K562 (cell line): ENCODE measurements at regions not wholly inside any gene's neighbourhood (a gene's known extent, or its start where the extent isn't known, plus 50 kb on each side); places are given as distances from the start of the nearest gene placed in this dataset.

Experiments
- ATAC-seq: fragments of 200-7000 bp; cut with Tn5 transposase; 3 replicates; pipeline ENCODE4 v1.9.1; 2020; ENCODE audit warnings: moderate library complexity
- BruUV-seq: library from RNA; stranded (reverse); fragments of 400-500 nt; replicated peaks from 2 replicates; lab custom pipeline; 2021; lab: Mats Ljungman, UMichigan
- CTCF ChIA-PET: fragments of 300-600 bp; formaldehyde crosslinking; extraction: SDS; loops from one replicate; lab custom pipeline; 2021; ENCODE audit warnings: low intra/inter-chr PET ratio; lab: Yijun Ruan, JAX
- POLR2A ChIA-PET: fragments of 300-600, 350-650 bp; sonication (Branson Sonifier 250); formaldehyde crosslinking; extraction: SDS; loops from one replicate; lab custom pipeline; 2021; ENCODE audit warnings: antibody characterized with exemption, inconsistent platforms; lab: Yijun Ruan, JAX
- DNase-seq, 4 experiments: peaks; one replicate each; pipeline versions ENCODE4 v3.0.0 to v3.0.0-alpha.2; 2011 to 2018; ENCODE audit warnings: low spot score in 3 of 4, mixed read lengths in 3 of 4; ENCODE audit errors: extremely low read depth in 1 of 4
- FAIRE-seq: peaks from 2 replicates; lab custom pipeline; 2011; peaks lifted over from hg19 to GRCh38; lab: Jason Lieb, UNC
- H2AFZ ChIP-seq: 2 replicates; pipeline ENCODE4 v1.6.0; 2011; ENCODE audit warnings: low read depth, low read length, control low read depth, inconsistent platforms
- H3K27ac ChIP-seq: fragments of 200-600 bp; 3 replicates; pipeline ENCODE4 v1.8.0; 2011; ENCODE audit warnings: low read depth, mild to moderate bottlenecking, control low read depth, inconsistent platforms, low read length, moderate library complexity, mixed read lengths; ENCODE audit errors: extremely low read depth
- H3K27me3 ChIP-seq, 2 experiments: fragments of 300-600 bp in 1 of 2; 2 replicates in 1 of 2; 3 replicates in 1 of 2; pipeline versions ENCODE4 v1.6.0 to v1.8.0; 2011; ENCODE audit warnings: inconsistent platforms in 2 of 2, low read length in 2 of 2, mild to moderate bottlenecking in 1 of 2, mixed read lengths in 1 of 2, moderate library complexity in 1 of 2; ENCODE audit not compliant: control insufficient read depth in 2 of 2, insufficient read depth in 2 of 2
- H3K36me3 ChIP-seq: fragments of 300-600 bp; 3 replicates; pipeline ENCODE4 v1.8.0; 2011; ENCODE audit warnings: mild to moderate bottlenecking, low read length, inconsistent platforms; ENCODE audit not compliant: control insufficient read depth, insufficient read depth
- H3K4me1 ChIP-seq, 2 experiments: fragments of 200-600 bp in 1 of 2; replicated peaks in 1 of 2; 2 replicates in 1 of 2; 3 replicates in 1 of 2; pipeline versions ENCODE4 v1.5.1 to v1.8.0; 2011; ENCODE audit warnings: inconsistent platforms in 2 of 2, low read length in 2 of 2, mild to moderate bottlenecking in 1 of 2, mixed read lengths in 1 of 2, moderate library complexity in 1 of 2; ENCODE audit not compliant: control insufficient read depth in 2 of 2, insufficient read depth in 2 of 2
- H3K4me2 ChIP-seq: 2 replicates; pipeline ENCODE4 v1.6.1; 2011; ENCODE audit warnings: low read length, control low read depth, inconsistent platforms, mixed read lengths; ENCODE audit not compliant: insufficient read depth
- H3K4me3 ChIP-seq: fragments of 200-600 bp; sonication (generic), shearing (Covaris generic); 2 replicates; pipeline ENCODE4 v1.5.1; 2016; ENCODE audit warnings: control low read depth, inconsistent platforms
- H3K79me2 ChIP-seq: fragments of 200-600 bp; 3 replicates; pipeline ENCODE4 v1.8.0; 2011; ENCODE audit warnings: low read length, inconsistent platforms; ENCODE audit not compliant: control insufficient read depth, insufficient read depth
- H3K9ac ChIP-seq, 2 experiments: 2 replicates each; pipeline versions ENCODE4 v1.6.0 to v1.6.1; 2011; ENCODE audit warnings: low read depth in 2 of 2, low read length in 2 of 2, control low read depth in 1 of 2, inconsistent platforms in 1 of 2, mild to moderate bottlenecking in 1 of 2, mixed read lengths in 1 of 2; ENCODE audit not compliant: insufficient read depth in 1 of 2
- H3K9me1 ChIP-seq: one replicate; pipeline ENCODE4 v1.6.0; 2011; ENCODE audit warnings: inconsistent platforms, mild to moderate bottlenecking, low read length, moderate library complexity; ENCODE audit not compliant: control insufficient read depth, insufficient read depth
- H3K9me3 ChIP-seq: replicated peaks from 2 replicates; pipeline ENCODE4 v1.5.1; 2011; ENCODE audit warnings: low read depth, low read length, inconsistent platforms; ENCODE audit not compliant: control insufficient read depth, insufficient read depth
- H4K20me1 ChIP-seq: replicated peaks from 2 replicates; pipeline ENCODE4 v1.6.1; 2011; ENCODE audit warnings: low read length, inconsistent platforms, mixed read lengths; ENCODE audit not compliant: control insufficient read depth, insufficient read depth
- ADNP ChIP-seq: fragments of 200-800 bp; sonication (Bioruptor generic); IDR thresholded peaks from 2 replicates; pipeline ENCODE4 v1.6.1; 2016; ENCODE audit warnings: missing genetic modification characterization, missing compliant biosample characterization
- BDP1 ChIP-seq: IDR thresholded peaks from 3 replicates; pipeline ENCODE4 v1.6.1; 2011; ENCODE audit not compliant: insufficient read length, insufficient read depth
- DACH1 ChIP-seq: fragments of 450-650 bp; IDR thresholded peaks from 2 replicates; pipeline ENCODE4 v1.6.1; 2018; ENCODE audit not compliant: partially characterized antibody
- FOXM1 ChIP-seq, 2 experiments: fragments of 450-650 bp in 1 of 2; sonication (generic) in 1 of 2; formaldehyde crosslinking in 1 of 2; IDR thresholded peaks; 2 replicates each; pipeline versions ENCODE4 v1.6.1 to v1.9.0; 2017 to 2022; ENCODE audit warnings: low read depth in 2 of 2, mild to moderate bottlenecking in 2 of 2, missing genetic modification reagents in 1 of 2, moderate library complexity in 1 of 2
- IFI16 ChIP-seq: fragments of 250-450 bp; sonication (Bioruptor Pico); IDR thresholded peaks from 2 replicates; pipeline ENCODE4 v2.1.2; 2022; ENCODE audit warnings: mild to moderate bottlenecking, inconsistent platforms
- KAT7 ChIP-seq: sonication (generic); formaldehyde crosslinking; IDR thresholded peaks from 2 replicates; pipeline ENCODE4 v1.8.0; 2022; ENCODE audit warnings: missing genetic modification reagents, mild to moderate bottlenecking, borderline replicate concordance
- KLF1 ChIP-seq: fragments of 450-650 bp; IDR thresholded peaks from 2 replicates; pipeline ENCODE4 v1.6.1; 2016; ENCODE audit warnings: missing genetic modification characterization, missing compliant biosample characterization
- ZKSCAN8 ChIP-seq: fragments of 200-800 bp; sonication (Bioruptor generic); IDR thresholded peaks from 2 replicates; pipeline ENCODE4 v1.6.1; 2016; ENCODE audit warnings: missing genetic modification characterization, missing compliant biosample characterization
- ZNF23 ChIP-seq: fragments of 250-450 bp; sonication (Bioruptor Pico); IDR thresholded peaks from 2 replicates; pipeline ENCODE4 v1.4.0; 2020; ENCODE audit warnings: mild to moderate bottlenecking
- ZNF280A ChIP-seq: fragments of 450-650 bp; IDR thresholded peaks from 2 replicates; pipeline ENCODE4 v1.6.1; 2018; ENCODE audit warnings: mild to moderate bottlenecking, low read depth; ENCODE audit not compliant: partially characterized antibody
- ZNF507 ChIP-seq: conservative IDR thresholded peaks from 2 replicates; pipeline ENCODE4 v1.6.1; 2017; ENCODE audit warnings: missing genetic modification characterization, missing compliant biosample characterization
- ZNF518B ChIP-seq: fragments of 250-450 bp; sonication (Bioruptor Pico); IDR thresholded peaks from 2 replicates; pipeline ENCODE4 v1.5.0; 2021; ENCODE audit warnings: mild to moderate bottlenecking, moderate library complexity
- ZNF644 ChIP-seq: fragments of 200-800 bp; sonication (Bioruptor generic); IDR thresholded peaks from 2 replicates; pipeline ENCODE4 v1.6.1; 2016; ENCODE audit warnings: low read depth, missing genetic modification characterization, missing compliant biosample characterization
- whole genome bisulfite sequencing: fragments of 100-300 bp; shearing (Covaris generic); methylation state at CpG from one replicate; pipeline ENCODE4 v1.1.6; 2016; ENCODE audit warnings: low coverage, mixed read lengths; ENCODE audit not compliant: insufficient coverage; ENCODE audit errors: missing lambda C conversion rate; 5-methylcytosine and 5-hydroxymethylcytosine counted together
- in situ Hi-C: fragments of 300-500 bp; cut with MboI; formaldehyde crosslinking; loops from 4 replicates; pipeline ENCODE4 v1.15.0; 2018; ENCODE audit warnings: inconsistent platforms, mixed read lengths
- intact Hi-C: fragments of 100-400 bp; cut with micrococcal nuclease; formaldehyde crosslinking; loops from 2 replicates; pipeline ENCODE4 v1.14.2; 2022

GRCh38 chrX:3407781-3408180, 61.3 kb upstream of the MXRA5 start:
- ATAC-seq (no peak), DNase-seq (no peak), FAIRE-seq (no peak)
- H3K4me1 ChIP-seq, result no peaks in the 10 kb centered on the region
- no peaks in the 10 kb centered on the region for H3K9me3 ChIP-seq
- BruUV-seq, result no TSS peak
- H3K9me1 ChIP-seq, result no peaks in the 10 kb centered on the region
- no peaks in the 10 kb centered on the region for H4K20me1 ChIP-seq
- 0% methylated on average over 2 of the region's 3 CpGs for WGBS
- no peak overlapping the region for H3K9ac ChIP-seq
- intact Hi-C loops (no loop called here), in situ Hi-C loops (no loop called here)
- no peaks in the 10 kb centered on the region for H3K27me3 ChIP-seq
- H2AFZ ChIP-seq, result no peak overlapping the region
- H3K27ac ChIP-seq, result no peak overlapping the region
- TF ChIP-seq ZNF644 (tag) (no peak), ZNF518B (CRISPR knock-in tag) (no peak), DACH1 (no peak), ZNF280A (no peak), KAT7 (no peak), ADNP (tag) (no peak), ZKSCAN8 (CRISPR knock-in tag) (no peak), KLF1 (tag) (no peak), FOXM1 (IDR thresholded peaks at IDR 0.05; ENCODE audit: low read depth) (no peak), FOXM1 (CRISPR knock-in tag; IDR thresholded peaks at IDR 0.05; ENCODE audit: low read depth) (no peak), IFI16 (CRISPR knock-in tag) (no peak), ZNF507 (no peak), ZNF23 (CRISPR knock-in tag) (no peak), BDP1 (no peak)
- H3K4me2 ChIP-seq, result no peak overlapping the region
- CTCF ChIA-PET, result no interaction called here
- POLR2A ChIA-PET, result no interaction called here
- H3K36me3 ChIP-seq, result no peaks in the 10 kb centered on the region
- no peaks in the 10 kb centered on the region for H3K79me2 ChIP-seq
- H3K4me3 ChIP-seq, result no peak overlapping the region
